Neural cell (in vitro differentiated cells): ENCODE measurements at regions not wholly inside any gene's neighbourhood (a gene's known extent, or its start where the extent isn't known, plus 50 kb on each side); places are given as distances from the start of the nearest gene placed in this dataset.

Source experiments
- H2AFZ ChIP-seq: fragments of 200-600, 300-800 bp; sonication (generic), shearing (Covaris generic); 2 replicates; pipeline ENCODE4 v1.6.0; 2014; ENCODE audit warnings: low read depth, mild to moderate bottlenecking, antibody characterized with exemption, low read length, moderate library complexity
- H3F3A ChIP-seq: fragments of 200-600 bp; shearing (Covaris generic); 2 replicates; pipeline ENCODE4 v1.6.1; 2016; ENCODE audit warnings: mild to moderate bottlenecking, moderate library complexity, mixed read lengths, antibody characterized with exemption, low read length; ENCODE audit not compliant: insufficient read depth, poor library complexity, severe bottlenecking
- H3K27ac ChIP-seq: fragments of 200-600, 300-800 bp; sonication (generic), shearing (Covaris generic); 2 replicates; pipeline ENCODE4 v1.5.1; 2014; ENCODE audit warnings: mild to moderate bottlenecking, low read length, moderate library complexity
- H3K27me3 ChIP-seq: fragments of 300-800, 200-600 bp; sonication (generic), shearing (Covaris generic); 2 replicates; pipeline ENCODE4 v1.6.0; 2014; ENCODE audit warnings: mild to moderate bottlenecking, low read depth, low read length, moderate library complexity; ENCODE audit not compliant: insufficient read depth
- H3K36me3 ChIP-seq: fragments of 300-800, 200-600 bp; sonication (generic), shearing (Covaris generic); 2 replicates; pipeline ENCODE4 v1.5.1; 2014; ENCODE audit warnings: mild to moderate bottlenecking, antibody characterized with exemption, low read length, moderate library complexity; ENCODE audit not compliant: insufficient read depth
- H3K4me2 ChIP-seq: fragments of 300-800, 200-600 bp; sonication (generic), shearing (Covaris generic); 2 replicates; pipeline ENCODE4 v1.6.0; 2014; ENCODE audit warnings: mild to moderate bottlenecking, low read length
- H3K4me3 ChIP-seq: fragments of 300-800, 200-600 bp; sonication (generic), shearing (Covaris generic); 2 replicates; pipeline ENCODE4 v1.5.1; 2014; ENCODE audit warnings: mild to moderate bottlenecking, low read length, moderate library complexity
- H3K79me2 ChIP-seq: fragments of 200-600 bp; shearing (Covaris generic); replicated peaks from 2 replicates; pipeline ENCODE4 v1.6.0; 2014; ENCODE audit warnings: mild to moderate bottlenecking, low read length, moderate library complexity; ENCODE audit not compliant: insufficient read depth
- H3K9ac ChIP-seq: fragments of 300-800, 200-600 bp; sonication (generic), shearing (Covaris generic); 2 replicates; pipeline ENCODE4 v1.6.1; 2016; ENCODE audit warnings: mild to moderate bottlenecking, low read length, mixed read lengths
- H3K9me2 ChIP-seq: fragments of 200-600 bp; shearing (Covaris generic); 2 replicates; pipeline ENCODE4 v1.6.1; 2016; ENCODE audit warnings: mild to moderate bottlenecking, low read length, mixed read lengths; ENCODE audit not compliant: insufficient read depth
- H3K9me3 ChIP-seq: fragments of 200-600, 300-800 bp; sonication (generic), shearing (Covaris generic); 2 replicates; pipeline ENCODE4 v1.6.1; 2016; ENCODE audit warnings: mild to moderate bottlenecking, mixed run types, low read length, moderate library complexity, mixed read lengths
- H4K20me1 ChIP-seq: fragments of 200-600 bp; shearing (Covaris generic); 2 replicates; pipeline ENCODE4 v1.6.1; 2016; ENCODE audit warnings: mild to moderate bottlenecking, mixed run types; ENCODE audit not compliant: insufficient read depth
- EP300 ChIP-seq: fragments of 450-650 bp; conservative IDR thresholded peaks from 2 replicates; pipeline ENCODE4 v1.6.1; 2014; ENCODE audit warnings: antibody characterized with exemption, mild to moderate bottlenecking, moderate library complexity; ENCODE audit not compliant: poor library complexity, severe bottlenecking
- EZH2 ChIP-seq: fragments of 200-600, 300-800 bp; shearing (Covaris generic), sonication (generic); IDR thresholded peaks from 2 replicates; pipeline ENCODE4 v1.6.1; 2014; ENCODE audit warnings: antibody characterized with exemption, low read length, borderline replicate concordance, mild to moderate bottlenecking; ENCODE audit not compliant: insufficient read depth, poor library complexity, severe bottlenecking
- MXI1 ChIP-seq: fragments of 450-650 bp; conservative IDR thresholded peaks from 2 replicates; pipeline ENCODE4 v1.6.1; 2014; ENCODE audit warnings: antibody characterized with exemption, mild to moderate bottlenecking; ENCODE audit not compliant: poor library complexity, severe bottlenecking
- POLR2AphosphoS5 ChIP-seq: IDR thresholded peaks from 2 replicates; pipeline ENCODE4 v1.6.1; 2012
- RAD21 ChIP-seq: fragments of 450-650 bp; conservative IDR thresholded peaks from 2 replicates; pipeline ENCODE4 v1.6.1; 2014; ENCODE audit warnings: antibody characterized with exemption, mild to moderate bottlenecking, moderate library complexity
- SMC3 ChIP-seq: fragments of 450-650 bp; conservative IDR thresholded peaks from 2 replicates; pipeline ENCODE4 v1.6.1; 2014; ENCODE audit warnings: antibody characterized with exemption, mild to moderate bottlenecking, moderate library complexity; ENCODE audit not compliant: poor library complexity
- TAF1 ChIP-seq: IDR thresholded peaks from 2 replicates; pipeline ENCODE4 v1.6.1; 2012; ENCODE audit warnings: low read depth
- TF ChIP-seq, protein P1 (sequence below): fragments of 450-650 bp; IDR thresholded peaks from 2 replicates; pipeline ENCODE4 v1.5.1; 2014; ENCODE audit warnings: antibody characterized with exemption, mild to moderate bottlenecking, moderate library complexity; ENCODE audit not compliant: poor library complexity, severe bottlenecking
- TF ChIP-seq, protein P2 (sequence below): IDR thresholded peaks from 2 replicates; pipeline ENCODE4 v1.6.1; 2012; ENCODE audit warnings: borderline replicate concordance

DNA sequence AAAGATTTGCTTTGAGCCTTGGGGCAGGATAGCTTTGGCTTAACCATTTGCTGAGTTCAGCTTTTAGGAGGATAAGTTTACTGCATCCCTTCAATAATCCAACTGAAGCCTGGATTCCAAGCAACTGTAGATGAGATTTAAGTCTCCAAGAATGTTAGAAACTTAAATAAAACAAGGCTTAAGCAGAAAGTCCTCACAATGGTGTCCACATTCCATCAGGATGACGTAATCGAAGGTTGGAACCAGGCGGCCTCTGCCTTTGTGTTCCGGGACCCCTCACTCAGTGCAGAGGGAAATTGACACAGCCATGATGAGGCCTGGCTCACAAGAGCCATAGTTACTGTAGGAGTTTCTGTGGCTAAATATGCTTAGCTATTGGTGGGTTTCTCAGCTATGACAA, 260.4 kb downstream of the LPIN1 start:
- no peak for TF ChIP-seq EP300
- no peak for TF ChIP-seq RAD21
- TF ChIP-seq SMC3 = no peak
- TF ChIP-seq POLR2AphosphoS5 = no peak
- no peak for TF ChIP-seq TAF1
- no peak for TF ChIP-seq MXI1
- TF ChIP-seq, protein P1, sequence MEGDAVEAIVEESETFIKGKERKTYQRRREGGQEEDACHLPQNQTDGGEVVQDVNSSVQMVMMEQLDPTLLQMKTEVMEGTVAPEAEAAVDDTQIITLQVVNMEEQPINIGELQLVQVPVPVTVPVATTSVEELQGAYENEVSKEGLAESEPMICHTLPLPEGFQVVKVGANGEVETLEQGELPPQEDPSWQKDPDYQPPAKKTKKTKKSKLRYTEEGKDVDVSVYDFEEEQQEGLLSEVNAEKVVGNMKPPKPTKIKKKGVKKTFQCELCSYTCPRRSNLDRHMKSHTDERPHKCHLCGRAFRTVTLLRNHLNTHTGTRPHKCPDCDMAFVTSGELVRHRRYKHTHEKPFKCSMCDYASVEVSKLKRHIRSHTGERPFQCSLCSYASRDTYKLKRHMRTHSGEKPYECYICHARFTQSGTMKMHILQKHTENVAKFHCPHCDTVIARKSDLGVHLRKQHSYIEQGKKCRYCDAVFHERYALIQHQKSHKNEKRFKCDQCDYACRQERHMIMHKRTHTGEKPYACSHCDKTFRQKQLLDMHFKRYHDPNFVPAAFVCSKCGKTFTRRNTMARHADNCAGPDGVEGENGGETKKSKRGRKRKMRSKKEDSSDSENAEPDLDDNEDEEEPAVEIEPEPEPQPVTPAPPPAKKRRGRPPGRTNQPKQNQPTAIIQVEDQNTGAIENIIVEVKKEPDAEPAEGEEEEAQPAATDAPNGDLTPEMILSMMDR = no peak
- no peak for TF ChIP-seq EZH2
- TF ChIP-seq, protein P2, sequence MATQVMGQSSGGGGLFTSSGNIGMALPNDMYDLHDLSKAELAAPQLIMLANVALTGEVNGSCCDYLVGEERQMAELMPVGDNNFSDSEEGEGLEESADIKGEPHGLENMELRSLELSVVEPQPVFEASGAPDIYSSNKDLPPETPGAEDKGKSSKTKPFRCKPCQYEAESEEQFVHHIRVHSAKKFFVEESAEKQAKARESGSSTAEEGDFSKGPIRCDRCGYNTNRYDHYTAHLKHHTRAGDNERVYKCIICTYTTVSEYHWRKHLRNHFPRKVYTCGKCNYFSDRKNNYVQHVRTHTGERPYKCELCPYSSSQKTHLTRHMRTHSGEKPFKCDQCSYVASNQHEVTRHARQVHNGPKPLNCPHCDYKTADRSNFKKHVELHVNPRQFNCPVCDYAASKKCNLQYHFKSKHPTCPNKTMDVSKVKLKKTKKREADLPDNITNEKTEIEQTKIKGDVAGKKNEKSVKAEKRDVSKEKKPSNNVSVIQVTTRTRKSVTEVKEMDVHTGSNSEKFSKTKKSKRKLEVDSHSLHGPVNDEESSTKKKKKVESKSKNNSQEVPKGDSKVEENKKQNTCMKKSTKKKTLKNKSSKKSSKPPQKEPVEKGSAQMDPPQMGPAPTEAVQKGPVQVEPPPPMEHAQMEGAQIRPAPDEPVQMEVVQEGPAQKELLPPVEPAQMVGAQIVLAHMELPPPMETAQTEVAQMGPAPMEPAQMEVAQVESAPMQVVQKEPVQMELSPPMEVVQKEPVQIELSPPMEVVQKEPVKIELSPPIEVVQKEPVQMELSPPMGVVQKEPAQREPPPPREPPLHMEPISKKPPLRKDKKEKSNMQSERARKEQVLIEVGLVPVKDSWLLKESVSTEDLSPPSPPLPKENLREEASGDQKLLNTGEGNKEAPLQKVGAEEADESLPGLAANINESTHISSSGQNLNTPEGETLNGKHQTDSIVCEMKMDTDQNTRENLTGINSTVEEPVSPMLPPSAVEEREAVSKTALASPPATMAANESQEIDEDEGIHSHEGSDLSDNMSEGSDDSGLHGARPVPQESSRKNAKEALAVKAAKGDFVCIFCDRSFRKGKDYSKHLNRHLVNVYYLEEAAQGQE = no peak
- H3K27me3 ChIP-seq = no peaks in the 10 kb centered on the region
- H2AFZ ChIP-seq = no peak overlapping the region
- H3K79me2 ChIP-seq = no peaks in the 10 kb centered on the region
- no peak overlapping the region for H3K27ac ChIP-seq
- no peaks in the 10 kb centered on the region for H4K20me1 ChIP-seq
- no peaks in the 10 kb centered on the region for H3F3A ChIP-seq
- no peak overlapping the region for H3K9ac ChIP-seq
- no peaks in the 10 kb centered on the region for H3K9me3 ChIP-seq
- H3K36me3 ChIP-seq = no peaks in the 10 kb centered on the region
- H3K4me2 ChIP-seq = no peak overlapping the region
- no peaks in the 10 kb centered on the region for H3K9me2 ChIP-seq
- H3K4me3 ChIP-seq = no peak overlapping the region

DNA sequence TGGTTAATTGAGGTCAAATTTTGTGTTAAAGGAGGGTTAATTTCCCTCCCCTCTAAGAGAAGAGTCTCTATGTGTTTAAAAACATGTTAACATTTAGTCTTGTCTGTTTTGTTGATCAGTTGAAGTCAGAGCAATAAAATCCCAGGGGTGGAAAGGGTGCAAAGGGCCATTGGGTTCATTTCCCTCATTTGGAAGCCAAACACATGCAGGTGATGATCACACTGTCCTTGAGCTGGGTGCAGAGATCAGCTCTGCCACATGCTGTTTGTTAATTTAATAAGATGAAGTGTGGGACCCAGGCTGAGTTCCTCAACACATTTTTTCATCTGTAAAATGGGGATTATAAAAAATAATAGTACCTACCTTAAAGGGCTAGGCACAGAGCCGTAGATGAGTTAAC, 260.9 kb downstream of the LPIN1 start:
- Histone ChIP-seq H3K4me3 (no peak overlapping the region), H3K36me3 (no peaks in the 10 kb centered on the region), H3F3A (no peaks in the 10 kb centered on the region), H3K27ac (no peak overlapping the region), H3K27me3 (no peaks in the 10 kb centered on the region), H3K9me2 (no peaks in the 10 kb centered on the region), H3K9ac (no peak overlapping the region), H3K9me3 (no peaks in the 10 kb centered on the region), H4K20me1 (no peaks in the 10 kb centered on the region), H3K79me2 (no peaks in the 10 kb centered on the region), H3K4me2 (no peak overlapping the region), H2AFZ (no peak overlapping the region)
- TF ChIP-seq EP300 = no peak
- TF ChIP-seq, protein P1 = no peak
- TF ChIP-seq SMC3 = no peak
- no peak for TF ChIP-seq RAD21
- TF ChIP-seq POLR2AphosphoS5 = no peak
- no peak for TF ChIP-seq EZH2
- no peak for TF ChIP-seq MXI1
- TF ChIP-seq TAF1 = no peak
- TF ChIP-seq, protein P2 = no peak
